T-helper 2 cell (primary cell): ENCODE measurements at regions not wholly inside any gene's neighbourhood (a gene's known extent, or its start where the extent isn't known, plus 50 kb on each side); places are given as distances from the start of the nearest gene placed in this dataset.
"Not testable (repeated sequence)": the region's sequence is repeated elsewhere in the genome, so short reads cannot be mapped to it uniquely, and the experiment has no call there.

ENCODE experiments used
- DNase-seq, 5 experiments: peaks; one replicate each; pipeline versions ENCODE4 v3.0.0 to v3.0.0-alpha.2; 2012 to 2022

GRCh38 chr10:84571146-84571545, 242.8 kb downstream of the CCSER2 start:
- no peak for DNase-seq

GRCh38 chr10:84574102-84574501, 245.7 kb downstream of the CCSER2 start:
- DNase-seq = peak in 1 of 5 experiments; percentile 1

- no peak for DNase-seq
Observed at GRCh38 chr10:84581976-84582375, 253.6 kb downstream of the CCSER2 start.

GRCh38 chr10:84583501-84583900, 255.1 kb downstream of the CCSER2 start:
- DNase-seq = no peak

- DNase-seq = no peak
Observed at GRCh38 chr10:84587789-84588188, 259.4 kb downstream of the CCSER2 start.

GRCh38 chr10:84588426-84588825, 260.0 kb downstream of the CCSER2 start:
- DNase-seq = no peak

GRCh38 chr10:84588971-84589370, 260.6 kb downstream of the CCSER2 start:
- DNase-seq = no peak

- no peak for DNase-seq
Observed at GRCh38 chr10:84589526-84590205, 261.3 kb downstream of the CCSER2 start.

- DNase-seq = no peak
Observed at GRCh38 chr10:84590327-84591193, 262.2 kb downstream of the CCSER2 start.

- DNase-seq = no peak
Observed at GRCh38 chr10:84593506-84593905, 265.1 kb downstream of the CCSER2 start.

- no peak for DNase-seq
Observed at GRCh38 chr10:84596585-84596984, 268.2 kb downstream of the CCSER2 start.

GRCh38 chr10:84599254-84599653, 270.9 kb downstream of the CCSER2 start:
- DNase-seq = no peak

- DNase-seq = no peak
Observed at GRCh38 chr10:84600947-84601346, 272.6 kb downstream of the CCSER2 start.

GRCh38 chr10:84602543-84602942, 274.2 kb downstream of the CCSER2 start:
- not testable (repeated sequence) for DNase-seq

- no peak for DNase-seq
Observed at GRCh38 chr10:84603971-84604370, 275.6 kb downstream of the CCSER2 start.

GRCh38 chr10:84605802-84606201, 277.4 kb downstream of the CCSER2 start:
- DNase-seq = no peak

GRCh38 chr10:84606428-84606827, 278.0 kb downstream of the CCSER2 start:
- DNase-seq = no peak

- DNase-seq = no peak
Observed at GRCh38 chr10:84607044-84607443, 278.7 kb downstream of the CCSER2 start.

- no peak for DNase-seq
Observed at GRCh38 chr10:84607523-84607922, 279.1 kb downstream of the CCSER2 start.

- DNase-seq = peak in 1 of 5 experiments; percentile 80
Observed at GRCh38 chr10:84608126-84608525, 279.7 kb downstream of the CCSER2 start.

GRCh38 chr10:84613336-84614021, 285.1 kb downstream of the CCSER2 start:
- DNase-seq = peak in 1 of 5 experiments; percentile 24

GRCh38 chr10:84626397-84627087, 298.2 kb downstream of the CCSER2 start:
- no peak for DNase-seq

GRCh38 chr10:84632866-84633265, 304.5 kb downstream of the CCSER2 start:
- DNase-seq = no peak
